GM12865 (cell line): ENCODE measurements at regions not wholly inside any gene's neighbourhood (a gene's known extent, or its start where the extent isn't known, plus 50 kb on each side); places are given as distances from the start of the nearest gene placed in this dataset.

Experiments used
- DNase-seq: peaks from one replicate; pipeline ENCODE4 v3.0.0; 2010; ENCODE audit warnings: low read depth
- H3K4me3 ChIP-seq: 2 replicates; pipeline ENCODE4 v1.5.1; 2011; ENCODE audit warnings: mild to moderate bottlenecking, low read depth, low read length, control low read depth
- TF ChIP-seq, protein P1 (sequence below): IDR thresholded peaks from 2 replicates; pipeline ENCODE4 v1.5.1; 2011; ENCODE audit warnings: low read length, control low read depth, low read depth, inconsistent platforms; ENCODE audit not compliant: insufficient read depth; ENCODE audit errors: missing control alignments

DNA sequence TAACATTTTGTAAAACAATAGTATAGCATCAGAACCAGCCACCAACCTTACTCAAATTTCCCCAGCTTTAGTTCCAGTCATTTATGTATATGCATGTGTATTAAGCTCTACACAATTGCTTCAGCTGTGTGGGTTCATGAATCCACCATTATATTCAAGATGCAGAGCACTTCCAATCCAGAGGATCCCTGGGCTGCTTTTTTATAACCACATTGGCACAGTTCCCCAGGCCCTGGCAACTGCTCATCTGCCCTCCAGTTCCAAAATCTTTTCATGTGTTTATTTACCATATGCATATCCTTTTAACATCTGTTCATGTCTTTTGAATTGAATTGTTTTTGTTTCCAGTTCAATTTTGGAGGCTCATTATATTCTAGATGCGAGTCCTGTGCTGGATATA is 482.9 kb upstream of the HS6ST1 start:
- TF ChIP-seq, protein P1, sequence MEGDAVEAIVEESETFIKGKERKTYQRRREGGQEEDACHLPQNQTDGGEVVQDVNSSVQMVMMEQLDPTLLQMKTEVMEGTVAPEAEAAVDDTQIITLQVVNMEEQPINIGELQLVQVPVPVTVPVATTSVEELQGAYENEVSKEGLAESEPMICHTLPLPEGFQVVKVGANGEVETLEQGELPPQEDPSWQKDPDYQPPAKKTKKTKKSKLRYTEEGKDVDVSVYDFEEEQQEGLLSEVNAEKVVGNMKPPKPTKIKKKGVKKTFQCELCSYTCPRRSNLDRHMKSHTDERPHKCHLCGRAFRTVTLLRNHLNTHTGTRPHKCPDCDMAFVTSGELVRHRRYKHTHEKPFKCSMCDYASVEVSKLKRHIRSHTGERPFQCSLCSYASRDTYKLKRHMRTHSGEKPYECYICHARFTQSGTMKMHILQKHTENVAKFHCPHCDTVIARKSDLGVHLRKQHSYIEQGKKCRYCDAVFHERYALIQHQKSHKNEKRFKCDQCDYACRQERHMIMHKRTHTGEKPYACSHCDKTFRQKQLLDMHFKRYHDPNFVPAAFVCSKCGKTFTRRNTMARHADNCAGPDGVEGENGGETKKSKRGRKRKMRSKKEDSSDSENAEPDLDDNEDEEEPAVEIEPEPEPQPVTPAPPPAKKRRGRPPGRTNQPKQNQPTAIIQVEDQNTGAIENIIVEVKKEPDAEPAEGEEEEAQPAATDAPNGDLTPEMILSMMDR: no peak
- H3K4me3 ChIP-seq: no peak overlapping the region
- DNase-seq: no peak

DNA sequence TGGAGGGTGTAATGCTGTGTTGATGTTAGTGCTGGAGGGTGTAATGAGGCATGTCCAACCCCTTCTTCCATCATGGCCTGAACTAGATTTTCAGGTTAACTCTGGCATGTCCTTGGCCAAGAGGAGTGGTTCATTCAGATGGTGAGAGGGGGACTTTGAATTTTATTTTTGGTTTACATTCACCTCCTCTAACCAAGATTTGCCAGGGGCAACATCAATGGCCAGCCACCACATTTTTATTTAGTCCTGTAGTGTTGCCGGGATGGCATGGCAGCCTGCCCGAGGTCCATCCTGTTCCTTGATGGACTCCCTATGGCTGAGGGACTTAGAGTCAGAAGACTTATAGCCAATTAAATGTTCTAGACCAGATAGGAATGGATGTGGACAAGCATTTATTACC is 484.6 kb upstream of the HS6ST1 start:
- DNase-seq: no peak
- no peak overlapping the region for H3K4me3 ChIP-seq
- TF ChIP-seq, protein P1: no peak

DNA sequence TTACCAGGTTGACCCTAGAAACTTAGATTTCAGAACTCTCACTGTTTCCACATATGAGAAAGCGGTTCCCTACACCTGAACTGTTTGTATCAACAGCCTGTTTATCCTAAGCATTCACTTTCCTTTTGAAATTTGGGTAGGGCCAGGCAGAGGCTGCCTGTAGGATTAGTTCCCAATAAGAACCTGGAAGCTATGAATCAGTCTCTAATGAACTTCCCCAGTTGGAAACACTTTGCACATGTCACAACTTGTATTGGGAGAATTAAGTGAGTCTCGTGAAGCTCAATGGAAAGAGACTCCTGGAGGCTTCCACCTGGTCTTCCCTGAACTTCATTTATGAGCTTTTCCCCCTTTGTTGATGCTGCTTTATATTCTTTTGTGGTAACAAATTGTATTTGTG is 486.6 kb upstream of the HS6ST1 start:
- TF ChIP-seq, protein P1: no peak
- DNase-seq: no peak
- no peak overlapping the region for H3K4me3 ChIP-seq

DNA sequence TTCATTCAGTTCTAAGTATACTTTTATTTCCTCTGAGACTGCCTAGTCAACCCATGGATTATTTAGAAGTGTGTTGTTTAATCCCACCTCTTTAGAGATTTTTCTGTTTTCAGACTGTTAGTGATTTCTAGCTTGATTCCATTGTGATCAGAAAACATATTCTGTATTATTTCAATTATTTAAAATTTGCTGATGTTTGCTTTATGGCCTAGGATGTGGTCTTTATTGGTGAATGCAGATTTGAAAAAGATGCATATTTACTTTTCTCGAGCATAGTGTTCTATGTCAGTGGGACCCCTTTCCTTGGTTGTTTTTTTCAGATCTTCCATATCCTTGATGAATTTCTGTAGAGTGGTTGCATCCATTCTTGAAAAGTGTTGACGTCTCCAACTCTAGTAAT is 487.2 kb upstream of the HS6ST1 start:
- TF ChIP-seq, protein P1: no peak
- DNase-seq: no peak
- H3K4me3 ChIP-seq: no peak overlapping the region

DNA sequence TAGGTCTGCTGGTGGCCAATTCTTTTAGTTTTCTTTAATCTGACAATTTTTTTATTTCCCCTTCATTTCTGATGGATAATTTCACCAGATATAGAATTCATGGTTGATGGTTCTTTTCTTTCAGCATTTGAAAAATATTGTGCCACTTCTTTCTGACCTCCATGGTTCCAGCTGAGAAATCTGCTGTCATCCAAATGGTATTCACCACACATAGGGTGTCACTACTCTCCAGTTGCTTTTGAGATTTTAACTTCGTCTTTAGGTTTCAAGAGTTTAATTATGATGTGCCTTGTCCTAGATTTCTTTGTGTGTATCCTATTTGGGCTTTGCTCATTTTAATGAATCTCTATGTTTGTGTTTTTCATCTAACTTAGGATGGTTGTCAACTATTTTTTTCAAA is 488.6 kb upstream of the HS6ST1 start:
- no peak for DNase-seq
- TF ChIP-seq, protein P1: no peak
- H3K4me3 ChIP-seq: no peak overlapping the region

DNA sequence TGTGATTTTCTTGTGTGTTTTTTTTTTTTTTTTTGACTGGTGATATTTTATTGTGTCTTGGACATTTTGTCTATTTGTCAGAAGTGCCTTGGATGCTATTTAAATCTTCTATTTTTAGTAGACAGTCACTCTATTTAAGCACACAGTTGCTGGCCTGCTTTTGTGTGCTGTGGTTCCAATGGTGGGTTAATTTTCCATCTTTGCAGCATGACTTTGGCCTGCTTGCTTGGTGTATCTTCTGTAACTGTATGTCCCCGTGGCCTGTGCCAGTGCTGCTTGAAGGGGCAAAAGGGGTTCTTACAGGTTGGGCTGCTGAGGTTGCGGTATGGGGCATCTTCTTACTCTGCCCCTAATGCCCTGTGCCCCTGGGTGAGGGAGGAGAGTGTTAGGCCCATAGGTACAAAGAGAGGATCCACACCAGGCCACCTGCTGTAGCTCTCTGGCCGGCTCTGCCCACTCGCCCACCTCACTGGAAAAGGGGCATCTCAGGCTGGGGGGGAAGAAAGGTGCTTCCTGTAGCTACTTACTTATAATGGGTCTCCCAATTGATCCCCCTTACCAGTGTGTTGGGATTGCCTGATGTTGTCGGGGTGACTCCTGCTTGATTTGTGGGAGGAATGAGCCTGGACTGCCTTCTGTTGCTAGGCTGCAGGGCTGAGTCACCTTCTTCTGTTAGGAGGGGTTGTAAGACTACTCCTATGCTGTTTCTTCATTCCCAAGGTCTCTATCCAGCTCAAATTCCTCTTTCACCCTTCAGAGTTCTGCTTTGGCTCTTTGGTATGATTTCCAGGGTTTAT is 490.0 kb upstream of the HS6ST1 start:
- DNase-seq: no peak
- TF ChIP-seq, protein P1: no peak
- H3K4me3 ChIP-seq: no peak overlapping the region

DNA sequence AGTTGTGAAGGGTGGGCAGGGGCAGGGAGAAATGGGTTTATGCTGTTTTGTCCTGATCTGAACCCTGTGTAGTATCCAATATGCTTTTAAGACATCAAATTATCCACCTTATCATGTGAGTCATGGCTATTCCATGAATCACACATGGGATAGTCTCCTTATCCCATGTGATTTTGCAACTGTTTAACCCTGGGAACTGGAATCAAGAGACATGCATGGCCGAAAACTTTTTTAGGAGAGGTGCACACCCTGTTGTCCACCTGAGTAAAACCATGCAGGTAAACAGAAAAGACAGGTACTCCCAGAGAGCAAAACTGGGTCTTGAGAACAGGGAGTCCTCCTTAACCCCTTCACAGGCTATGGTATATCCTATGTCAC is 490.6 kb upstream of the HS6ST1 start:
- TF ChIP-seq, protein P1: no peak
- DNase-seq: no peak
- H3K4me3 ChIP-seq: no peak overlapping the region
